Coronary artery (tissue), 2 donors: ENCODE measurements at regions not wholly inside any gene's neighbourhood (a gene's known extent, or its start where the extent isn't known, plus 50 kb on each side); places are given as distances from the start of the nearest gene placed in this dataset.
"Not testable (repeated sequence)": the region's sequence is repeated elsewhere in the genome, so short reads cannot be mapped to it uniquely, and the experiment has no call there.

Source experiments
- DNase-seq: peaks from one replicate; pipeline ENCODE4 v3.0.0-alpha.2; 2017; ENCODE audit warnings: low spot score
- H3K27ac ChIP-seq, 2 donors: fragments of 200-600 bp; sonication (generic); one replicate each; pipeline ENCODE4 v1.5.1; 2016 to 2019
- H3K4me3 ChIP-seq: fragments of 200-600 bp; sonication (generic); 2 replicates; pipeline ENCODE4 v1.5.1; 2016; ENCODE audit warnings: mild to moderate bottlenecking, moderate library complexity
- CTCF ChIP-seq: fragments of 200-600 bp; sonication (generic); IDR thresholded peaks from one replicate; pipeline ENCODE4 v1.5.1; 2019; ENCODE audit warnings: antibody characterized with exemption

DNA sequence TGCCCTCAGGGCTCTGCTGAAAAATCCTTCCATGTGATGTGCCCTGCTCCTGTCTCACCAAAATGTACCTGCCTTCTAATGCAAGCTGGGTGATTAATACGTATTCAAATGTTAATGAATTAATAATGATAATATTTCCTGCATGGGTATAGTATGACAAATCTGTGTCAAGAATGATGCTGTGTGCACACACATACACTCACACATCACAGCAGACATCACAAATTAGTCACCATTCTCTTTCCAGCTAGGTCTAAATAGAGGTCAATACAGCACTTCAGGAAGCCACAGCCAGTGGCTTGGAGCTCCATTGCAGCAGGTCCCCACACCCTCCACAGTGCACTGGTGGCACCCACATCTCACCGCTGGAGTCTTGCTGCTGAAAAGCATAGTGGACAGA is 681.2 kb upstream of the NRP1 start:
- Histone ChIP-seq H3K27ac (no peak overlapping the region), H3K4me3 (no peak overlapping the region)
- no peak for TF ChIP-seq CTCF
- no peak for DNase-seq

DNA sequence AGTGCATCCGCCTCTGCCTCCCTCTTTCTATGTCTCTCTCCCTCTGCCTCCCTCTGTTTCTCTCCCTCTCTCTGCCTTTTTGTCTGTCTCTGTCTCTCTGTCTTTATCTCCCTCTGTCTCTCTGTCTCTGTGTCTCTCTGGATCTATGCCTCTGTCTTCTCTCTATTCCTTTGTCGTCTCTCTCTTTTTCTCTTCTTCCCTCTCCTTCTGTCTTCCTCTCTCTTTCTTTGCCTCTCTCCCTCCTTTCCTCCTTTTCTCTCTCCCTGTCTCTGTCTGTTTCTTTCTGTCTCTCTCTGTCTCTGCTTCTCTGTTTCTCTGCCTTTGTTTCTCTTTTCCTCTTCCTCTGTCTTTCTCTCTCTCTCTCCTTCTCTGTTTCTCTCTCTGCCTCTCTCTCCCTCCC is 678.8 kb upstream of the NRP1 start:
- H3K4me3 ChIP-seq: no peak overlapping the region
- TF ChIP-seq CTCF: no peak
- no peak overlapping the region for H3K27ac ChIP-seq
- DNase-seq: no peak

DNA sequence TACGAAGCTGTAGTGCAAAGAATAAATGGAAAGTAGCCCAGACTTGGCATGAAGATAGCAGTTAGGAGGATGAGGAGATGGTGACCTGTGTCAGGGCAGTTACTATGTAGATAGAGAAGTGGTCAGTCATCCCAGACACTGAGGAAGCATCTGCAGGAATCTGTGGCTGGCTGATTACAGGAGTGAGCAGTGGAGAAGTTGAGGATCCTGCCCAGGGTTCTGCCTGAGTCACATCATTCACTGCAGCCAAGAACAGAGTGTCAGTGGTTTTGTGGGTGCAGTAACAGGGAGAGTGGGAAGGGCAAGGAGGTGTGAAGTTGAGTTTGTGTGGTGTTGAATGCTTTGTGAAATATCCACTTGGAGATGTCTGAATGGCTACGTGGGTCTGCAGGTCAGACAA is 676.4 kb upstream of the NRP1 start:
- Histone ChIP-seq H3K27ac (no peak overlapping the region), H3K4me3 (no peak overlapping the region)
- DNase-seq: no peak
- no peak for TF ChIP-seq CTCF

GRCh38 chr10:34010228-34010627 is 675.8 kb upstream of the NRP1 start:
- H3K27ac ChIP-seq: not testable (repeated sequence)

GRCh38 chr10:34008656-34009055 is 674.2 kb upstream of the NRP1 start:
- DNase-seq: no peak
- H3K4me3 ChIP-seq: no peak overlapping the region
- no peak overlapping the region for H3K27ac ChIP-seq
- TF ChIP-seq CTCF: no peak

More at GRCh38 chr10:34010228-34010627, 675.8 kb upstream of the NRP1 start:
- not testable (repeated sequence) for DNase-seq, H3K4me3 ChIP-seq

DNA sequence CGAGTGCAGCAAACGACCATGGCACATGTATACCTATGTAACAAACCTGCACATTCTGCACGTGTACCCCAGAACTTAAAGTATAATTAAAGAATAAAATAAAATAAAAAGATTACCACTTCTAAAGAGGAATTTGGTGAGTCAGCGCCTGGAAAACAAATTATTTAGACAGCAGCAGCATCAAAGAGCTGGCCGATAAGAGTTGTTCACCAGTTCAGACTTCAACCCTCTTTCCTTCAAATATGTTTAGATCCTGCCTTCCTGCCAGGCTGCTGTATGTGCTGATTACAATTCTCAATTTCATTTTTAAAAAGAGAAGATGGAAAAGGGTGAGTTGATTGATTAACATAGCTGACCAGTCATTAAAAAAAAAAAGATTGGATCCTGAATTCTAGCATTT is 672.0 kb upstream of the NRP1 start:
- Histone ChIP-seq H3K27ac (no peak overlapping the region), H3K4me3 (no peak overlapping the region)
- no peak for TF ChIP-seq CTCF
- no peak for DNase-seq

GRCh38 chr10:34003561-34003960 is 669.1 kb upstream of the NRP1 start:
- Histone ChIP-seq H3K27ac (no peak overlapping the region), H3K4me3 (no peak overlapping the region)
- TF ChIP-seq CTCF: no peak
- DNase-seq: no peak

- no peak for DNase-seq
- H3K27ac ChIP-seq: no peak overlapping the region
- no peak for TF ChIP-seq CTCF
Measured at GRCh38 chr10:34002896-34003295, 668.4 kb upstream of the NRP1 start.

More at GRCh38 chr10:34002896-34003295, 668.4 kb upstream of the NRP1 start:
- no peak overlapping the region for H3K4me3 ChIP-seq
